ENCODE measurements at regions not wholly inside any gene's neighbourhood (a gene's known extent, or its start where the extent isn't known, plus 50 kb on each side); places are given as distances from the start of the nearest gene placed in this dataset.

DNA sequence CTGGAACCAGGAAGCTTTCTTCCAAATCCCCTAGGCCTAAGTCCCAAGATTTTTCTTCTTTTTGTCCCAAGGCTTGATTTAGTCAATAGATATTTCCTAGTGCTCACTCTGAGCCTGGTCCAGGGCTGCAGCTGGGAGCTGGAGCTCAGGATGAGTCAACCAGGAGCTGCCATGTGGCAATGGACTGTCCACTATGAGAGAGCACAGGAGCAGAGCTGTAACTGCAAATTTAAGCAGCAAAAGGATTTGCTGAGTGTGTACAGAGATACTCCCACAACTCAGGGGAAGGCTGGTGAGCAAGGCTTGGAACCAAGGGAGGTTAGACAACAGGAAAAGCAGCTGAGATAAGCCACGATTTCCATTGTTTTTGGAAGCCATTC, 92.1 kb upstream of the CXCL12 start:
- no peak for DNase-seq

GRCh38 chr10:44478040-44478439, 93.1 kb upstream of the CXCL12 start:
- DNase-seq, result no peak

DNA sequence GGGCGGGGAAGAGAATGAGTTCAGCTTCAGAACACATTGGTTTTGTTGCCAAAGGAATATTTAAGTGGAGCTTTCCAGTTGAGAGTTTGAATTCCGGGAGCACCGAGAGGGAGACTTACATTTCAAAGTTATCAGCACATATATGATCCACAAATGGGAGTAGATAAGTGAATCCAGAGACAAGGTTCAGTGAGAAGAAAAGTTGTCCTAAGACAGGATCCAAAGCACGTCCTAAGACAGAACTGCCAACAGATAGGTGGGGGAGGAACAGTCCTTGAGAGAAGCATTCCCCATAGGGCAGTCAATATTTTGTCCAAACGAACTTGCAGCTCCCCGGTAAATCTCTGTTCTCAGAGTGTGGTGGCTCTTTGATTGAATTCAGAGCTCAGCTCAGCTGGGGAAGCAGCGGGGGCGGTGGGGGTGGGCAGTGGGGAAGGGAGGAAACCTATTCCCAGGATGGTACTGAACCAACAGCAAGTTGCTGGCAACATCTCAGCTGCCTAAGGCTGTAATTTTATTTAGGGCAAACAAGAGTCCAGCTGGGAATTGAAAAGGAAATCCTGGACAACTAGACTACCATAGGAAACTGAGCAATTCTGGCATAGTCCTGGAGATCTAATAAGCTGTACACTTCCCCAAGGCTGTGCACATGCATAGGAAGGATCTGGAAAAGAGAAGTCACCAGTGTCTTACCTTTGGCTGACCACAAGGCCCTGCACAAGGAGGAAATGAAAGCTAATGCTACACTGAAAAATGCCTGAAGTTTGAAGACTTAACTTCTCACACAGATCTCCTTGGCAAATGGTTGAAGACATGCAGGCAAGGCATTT, 94.2 kb upstream of the CXCL12 start:
- DNase-seq, result no peak

GRCh38 chr10:44492678-44493077, 107.8 kb upstream of the CXCL12 start:
- no peak for DNase-seq

GRCh38 chr10:44498222-44498621, 113.3 kb upstream of the CXCL12 start:
- no peak for DNase-seq

GRCh38 chr10:44500451-44500850, 115.6 kb upstream of the CXCL12 start:
- no peak for DNase-seq

DNA sequence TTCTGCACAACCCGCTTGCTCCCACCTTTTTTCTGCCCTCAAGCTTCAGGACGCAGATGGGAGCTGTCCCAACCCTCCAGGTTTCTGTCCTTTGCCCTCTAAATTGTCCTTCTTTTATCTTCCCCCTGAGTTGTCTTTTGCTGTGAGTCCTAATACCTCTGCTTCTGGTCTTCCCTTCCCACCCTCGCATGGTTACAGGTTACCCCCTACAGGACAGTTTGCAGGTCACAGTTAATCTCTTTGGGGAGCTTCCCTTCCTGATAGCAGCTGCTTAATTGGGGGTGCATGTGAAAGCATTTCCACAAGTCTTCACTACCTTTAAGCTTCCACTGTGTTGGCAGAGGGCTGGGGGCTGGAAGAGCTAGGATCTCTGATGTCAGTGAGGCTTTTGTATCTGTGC, 121.5 kb upstream of the CXCL12 start:
- DNase-seq, result no peak

DNA sequence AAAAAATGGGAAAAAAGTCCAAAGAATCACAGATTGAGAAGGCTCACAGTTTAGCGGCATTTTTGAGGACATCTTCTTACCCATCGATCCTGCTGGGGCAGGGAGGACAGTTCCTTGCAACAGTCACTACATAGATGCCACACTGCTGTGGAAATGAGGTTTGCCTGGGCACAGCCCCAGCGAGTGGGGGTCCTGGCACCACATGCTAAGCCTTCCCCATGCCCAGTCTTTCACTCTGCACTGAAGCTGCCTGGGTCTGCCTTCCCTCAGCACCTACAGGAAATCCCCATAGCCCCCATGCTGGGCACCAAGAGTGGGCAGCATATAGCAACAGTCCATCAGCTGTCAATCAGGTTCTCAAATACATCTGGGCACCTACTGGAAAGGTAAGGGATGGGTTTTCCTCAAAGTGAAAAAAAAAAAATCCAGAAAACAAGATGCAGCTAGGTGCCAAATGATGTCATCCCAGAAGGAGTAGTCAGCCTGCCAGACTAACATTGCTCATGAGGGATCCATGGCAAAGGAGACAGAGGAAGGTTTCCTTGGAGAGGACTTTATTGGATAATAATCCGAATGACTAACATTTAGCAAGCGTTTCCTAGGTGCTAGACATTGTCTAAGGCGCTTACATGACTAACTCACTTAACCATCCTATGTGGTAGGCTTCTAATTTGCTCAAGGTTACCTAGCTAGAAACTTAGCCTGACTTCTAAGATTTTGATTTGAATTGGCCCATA, 125.7 kb upstream of the CXCL12 start:
- no peak for DNase-seq

GRCh38 chr10:44511166-44511565, 126.3 kb upstream of the CXCL12 start:
- DNase-seq, result no peak

DNA sequence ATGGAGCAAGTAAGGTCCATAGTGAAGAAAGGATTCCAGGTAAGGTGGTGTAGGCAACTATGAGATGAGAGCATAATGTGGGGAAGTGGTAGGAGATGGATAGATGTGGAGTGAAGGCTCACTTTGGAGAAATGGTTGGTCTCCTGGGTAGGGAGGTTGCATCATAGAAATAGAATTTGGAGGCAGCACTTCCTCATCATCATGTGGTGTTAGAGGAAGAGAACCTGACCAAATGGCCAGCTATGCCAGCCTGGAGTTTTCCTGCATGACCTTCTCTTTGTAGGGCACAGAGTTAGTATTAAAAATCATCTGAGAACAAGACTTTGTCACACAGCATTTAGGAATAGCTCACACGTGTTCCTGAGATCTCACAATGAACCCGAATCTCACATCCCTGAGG, 126.7 kb upstream of the CXCL12 start:
- DNase-seq, result no peak

GRCh38 chr10:44512431-44513022, 127.6 kb upstream of the CXCL12 start:
- DNase-seq, result no peak

- no peak for DNase-seq
Measured at GRCh38 chr10:44513591-44513990, 128.7 kb upstream of the CXCL12 start.

DNA sequence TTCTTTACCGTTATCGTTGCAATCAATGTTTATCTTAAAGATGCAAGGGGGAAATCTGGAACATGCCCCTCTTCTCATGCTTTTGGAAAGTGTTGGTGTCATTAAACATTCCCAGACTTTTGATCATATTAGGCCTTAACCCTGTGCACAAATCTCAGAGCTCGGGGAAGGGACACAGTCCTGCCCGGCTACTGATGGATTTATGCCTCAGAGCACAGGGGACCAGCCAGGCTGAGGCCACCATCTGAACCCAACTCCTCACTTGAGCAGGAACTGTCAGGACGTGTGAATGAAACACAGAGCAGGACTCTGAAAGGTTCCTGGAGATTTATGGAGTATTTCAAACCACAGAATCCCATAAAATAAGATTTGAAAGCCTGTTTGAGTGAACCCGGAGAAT, 132.0 kb upstream of the CXCL12 start:
- no peak for DNase-seq

GRCh38 chr10:44517635-44518034, 132.7 kb upstream of the CXCL12 start:
- peak; percentile 9 for DNase-seq

GRCh38 chr10:44519361-44519760, 134.5 kb upstream of the CXCL12 start:
- DNase-seq, result no peak

- no peak for DNase-seq
Measured at GRCh38 chr10:44520651-44521050, 135.8 kb upstream of the CXCL12 start.

DNA sequence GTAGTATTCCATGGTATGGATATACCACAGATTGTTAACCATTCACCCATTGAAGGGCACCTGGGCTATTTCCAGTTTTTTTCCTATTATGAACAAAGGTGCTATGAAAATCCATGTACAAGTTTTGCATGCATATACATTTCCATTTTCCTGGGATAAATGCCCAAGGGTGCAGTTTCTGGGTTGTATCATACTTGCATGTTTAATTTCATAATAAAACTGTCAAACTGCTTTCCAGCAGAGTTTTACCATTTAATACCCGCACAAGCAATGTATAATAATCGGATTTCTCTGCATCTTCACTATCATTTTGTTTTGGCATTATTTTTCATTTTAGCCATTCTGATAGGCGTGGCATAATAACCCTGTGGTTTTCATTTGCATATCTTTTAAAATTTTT, 154.3 kb upstream of the CXCL12 start:
- DNase-seq, result no peak

DNA sequence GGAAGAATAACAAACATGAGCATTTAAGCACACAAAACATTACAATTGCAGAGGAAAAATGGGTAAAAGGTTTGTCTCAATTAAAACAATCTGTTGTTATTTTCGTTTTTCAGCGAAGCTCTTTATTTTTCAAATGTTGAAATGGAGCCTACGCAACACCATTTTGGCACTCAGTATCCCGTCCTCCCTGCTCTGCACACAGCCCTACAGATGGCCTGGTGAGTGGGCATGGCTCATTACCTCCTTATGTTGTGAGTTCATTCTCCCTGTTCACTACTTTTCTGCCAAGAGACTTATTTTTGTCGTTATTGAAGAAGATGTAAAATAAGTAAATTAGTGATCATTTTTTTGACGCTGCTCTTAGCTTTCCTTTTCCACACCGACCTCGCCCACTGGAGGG, 167.8 kb upstream of the CXCL12 start:
- no peak for DNase-seq

- DNase-seq, result no peak
Measured at GRCh38 chr10:44557596-44558191, 172.8 kb upstream of the CXCL12 start.

DNA sequence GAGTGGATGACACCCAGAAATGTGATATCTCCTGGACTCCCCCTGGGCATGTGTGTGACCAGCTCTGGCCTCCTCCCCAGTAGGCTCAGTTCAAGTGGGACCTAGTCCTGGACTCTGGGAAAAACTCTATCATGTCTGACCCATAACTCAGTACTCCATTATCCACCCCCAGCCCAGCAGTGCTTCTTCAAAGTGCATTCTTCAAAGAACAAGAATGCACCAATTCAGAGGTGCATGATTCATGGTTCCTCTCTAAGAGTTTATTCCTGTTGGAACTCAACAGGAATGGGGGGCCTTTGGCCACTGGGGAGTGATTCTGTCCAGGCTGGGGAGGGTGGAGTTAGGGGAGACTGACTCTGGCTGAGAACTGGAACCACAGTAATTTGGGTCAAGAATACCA, 173.6 kb upstream of the CXCL12 start:
- DNase-seq, result no peak

DNA sequence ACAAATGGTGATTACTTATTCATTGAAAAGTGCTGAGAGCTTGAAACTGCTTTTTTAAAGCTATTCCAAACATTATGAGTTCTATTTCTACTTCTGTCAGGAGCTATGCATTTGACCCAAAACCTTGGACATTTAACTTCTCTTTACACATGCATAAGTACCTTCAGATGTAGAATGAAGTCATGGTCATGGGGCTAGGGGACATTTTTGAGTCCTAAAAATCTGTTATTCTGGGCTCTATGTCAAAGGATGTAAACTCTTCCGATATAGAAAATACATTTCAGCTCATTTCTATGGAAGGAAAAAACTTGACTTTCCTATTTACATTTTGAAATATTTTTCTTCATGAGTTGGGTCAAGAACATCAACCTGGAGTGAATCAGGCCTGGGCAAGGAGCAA, 179.5 kb upstream of the CXCL12 start:
- DNase-seq, result no peak

DNA sequence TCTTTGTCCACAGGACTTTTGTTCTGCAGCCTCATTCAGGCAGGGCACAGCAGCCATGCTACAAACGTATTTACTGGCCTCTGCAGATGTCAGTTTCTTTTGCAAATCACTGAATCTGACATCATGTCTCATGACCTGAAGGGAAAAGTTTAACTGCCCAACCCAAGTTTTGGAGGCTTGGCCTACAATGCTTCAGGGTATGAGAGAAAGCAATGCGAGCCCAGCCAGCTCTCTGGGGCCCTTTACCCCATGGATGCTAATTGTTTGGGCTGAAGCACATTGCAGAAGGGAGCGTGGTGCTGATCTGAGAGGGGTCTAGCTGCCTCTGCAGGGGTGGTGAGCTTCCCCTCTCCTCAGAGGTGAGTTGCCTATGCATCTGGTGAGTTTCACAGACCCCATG, 179.9 kb upstream of the CXCL12 start:
- DNase-seq, result no peak

- no peak for DNase-seq
Measured at GRCh38 chr10:44566786-44567185, 181.9 kb upstream of the CXCL12 start.

DNA sequence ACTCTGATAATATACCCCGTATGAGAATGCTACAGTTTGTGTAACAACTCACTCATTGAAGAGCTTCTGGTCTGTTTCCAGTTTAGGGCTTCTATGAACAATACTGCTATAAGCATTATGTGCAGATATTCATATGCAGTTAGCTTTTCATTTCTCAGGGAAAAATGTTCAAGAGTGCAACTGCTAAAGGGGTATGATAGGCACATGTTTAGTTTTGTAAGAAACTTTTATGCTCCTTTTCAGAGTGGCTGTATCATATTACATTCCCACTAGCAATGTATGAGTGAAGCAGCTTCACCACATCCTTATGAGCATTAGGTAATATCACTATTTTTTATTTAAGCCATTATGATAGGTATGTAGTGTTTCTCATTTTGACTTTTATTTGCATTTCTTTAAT, 182.6 kb upstream of the CXCL12 start:
- DNase-seq, result no peak

Measured in NCI-H82 (cell line).